ENCODE measurements at regions not wholly inside any gene's neighbourhood (a gene's known extent, or its start where the extent isn't known, plus 50 kb on each side); places are given as distances from the start of the nearest gene placed in this dataset.

GRCh38 chr1:29679828-29680558 is 443.7 kb downstream of the PTPRU start:
- Mint-ChIP-seq H3K4me1 (peaks cover 0 to 2% of the 10 kb centered on the region in 2 donors), H3K9me3 (no peaks in the 10 kb centered on the region), H3K4me3 (no peak overlapping the region), H3K36me3 (no peaks in the 10 kb centered on the region), H3K27me3 (peaks cover 0 to 23% of the 10 kb centered on the region in 2 donors), H3K27ac (no peak overlapping the region)
- no peak for DNase-seq
- ATAC-seq (replicated peaks) = no peak

- DNase-seq (no peak), ATAC-seq (replicated peaks) (no peak)
- Mint-ChIP-seq H3K9me3 (no peaks in the 10 kb centered on the region), H3K27ac (no peak overlapping the region), H3K4me1 (peaks cover 0 to 2% of the 10 kb centered on the region in 2 donors), H3K4me3 (no peak overlapping the region), H3K36me3 (no peaks in the 10 kb centered on the region), H3K27me3 (peaks cover 0 to 20% of the 10 kb centered on the region in 2 donors)
Observed at GRCh38 chr1:29679316-29679715, 443.0 kb downstream of the PTPRU start.

GRCh38 chr1:29677028-29678024 is 441.0 kb downstream of the PTPRU start:
- peaks cover 0 to 2% of the 10 kb centered on the region in 2 donors for H3K4me1 Mint-ChIP-seq
- ATAC-seq (replicated peaks) (no peak), DNase-seq (no peak)
- H3K27me3 Mint-ChIP-seq = peaks cover 0 to 20% of the 10 kb centered on the region in 2 donors
- no peak overlapping the region for H3K27ac Mint-ChIP-seq
- H3K4me3 Mint-ChIP-seq = no peak overlapping the region
- H3K36me3 Mint-ChIP-seq = no peaks in the 10 kb centered on the region
- H3K9me3 Mint-ChIP-seq = no peaks in the 10 kb centered on the region

GRCh38 chr1:29676496-29676895 is 440.2 kb downstream of the PTPRU start:
- ATAC-seq (replicated peaks) = no peak
- Mint-ChIP-seq H3K4me1 (peaks cover 0 to 2% of the 10 kb centered on the region in 2 donors), H3K27me3 (peaks cover 0 to 18% of the 10 kb centered on the region in 2 donors), H3K4me3 (no peak overlapping the region), H3K9me3 (no peaks in the 10 kb centered on the region), H3K27ac (no peak overlapping the region), H3K36me3 (no peaks in the 10 kb centered on the region)
- no peak for DNase-seq

GRCh38 chr1:29675481-29676263 is 439.4 kb downstream of the PTPRU start:
- no peak overlapping the region for H3K4me3 Mint-ChIP-seq
- H3K9me3 Mint-ChIP-seq = no peaks in the 10 kb centered on the region
- no peak overlapping the region for H3K27ac Mint-ChIP-seq
- no peaks in the 10 kb centered on the region for H3K36me3 Mint-ChIP-seq
- H3K27me3 Mint-ChIP-seq = peaks cover 0 to 10% of the 10 kb centered on the region in 2 donors
- ATAC-seq (replicated peaks) (no peak), DNase-seq (no peak)
- peaks cover 0 to 2% of the 10 kb centered on the region in 2 donors for H3K4me1 Mint-ChIP-seq

GRCh38 chr1:29674627-29675326 is 438.5 kb downstream of the PTPRU start:
- Mint-ChIP-seq H3K4me1 (peaks cover 0 to 2% of the 10 kb centered on the region in 2 donors), H3K36me3 (no peaks in the 10 kb centered on the region), H3K9me3 (no peaks in the 10 kb centered on the region), H3K27me3 (peaks cover 0 to 4% of the 10 kb centered on the region in 2 donors), H3K27ac (no peak overlapping the region), H3K4me3 (no peak overlapping the region)
- DNase-seq (no peak), ATAC-seq (replicated peaks) (no peak)

- ATAC-seq (replicated peaks) = no peak
- no peak overlapping the region for H3K4me3 Mint-ChIP-seq
- peaks cover 0 to 2% of the 10 kb centered on the region in 2 donors for H3K4me1 Mint-ChIP-seq
- H3K27ac Mint-ChIP-seq = no peak overlapping the region
- DNase-seq = no peak
- H3K36me3 Mint-ChIP-seq = no peaks in the 10 kb centered on the region
- no peaks in the 10 kb centered on the region for H3K9me3 Mint-ChIP-seq
- peaks cover 0 to 4% of the 10 kb centered on the region in 2 donors for H3K27me3 Mint-ChIP-seq
Observed at GRCh38 chr1:29673669-29674626, 437.6 kb downstream of the PTPRU start.

- peaks cover 0 to 4% of the 10 kb centered on the region in 2 donors for H3K27me3 Mint-ChIP-seq
- no peak overlapping the region for H3K27ac Mint-ChIP-seq
- H3K4me1 Mint-ChIP-seq = peaks cover 0 to 2% of the 10 kb centered on the region in 2 donors
- no peaks in the 10 kb centered on the region for H3K36me3 Mint-ChIP-seq
- ATAC-seq (replicated peaks) = no peak
- H3K9me3 Mint-ChIP-seq = no peaks in the 10 kb centered on the region
- H3K4me3 Mint-ChIP-seq = no peak overlapping the region
- no peak for DNase-seq
Observed at GRCh38 chr1:29673228-29673500, 436.8 kb downstream of the PTPRU start.

GRCh38 chr1:29672416-29673227 is 436.3 kb downstream of the PTPRU start:
- H3K4me3 Mint-ChIP-seq = no peak overlapping the region
- H3K9me3 Mint-ChIP-seq = no peaks in the 10 kb centered on the region
- ATAC-seq (replicated peaks) = no peak
- H3K36me3 Mint-ChIP-seq = no peaks in the 10 kb centered on the region
- H3K27ac Mint-ChIP-seq = no peak overlapping the region
- peaks cover 1 to 4% of the 10 kb centered on the region in 2 donors for H3K27me3 Mint-ChIP-seq
- peaks cover 0 to 2% of the 10 kb centered on the region in 2 donors for H3K4me1 Mint-ChIP-seq
- DNase-seq = no peak

- no peaks in the 10 kb centered on the region for H3K9me3 Mint-ChIP-seq
- peaks cover 3 to 7% of the 10 kb centered on the region in 2 donors for H3K27me3 Mint-ChIP-seq
- DNase-seq (no peak), ATAC-seq (replicated peaks) (no peak)
- H3K4me1 Mint-ChIP-seq = peaks cover 0 to 2% of the 10 kb centered on the region in 2 donors
- no peaks in the 10 kb centered on the region for H3K36me3 Mint-ChIP-seq
- H3K4me3 Mint-ChIP-seq = no peak overlapping the region
- no peak overlapping the region for H3K27ac Mint-ChIP-seq
Observed at GRCh38 chr1:29671446-29672356, 435.4 kb downstream of the PTPRU start.

- Mint-ChIP-seq H3K36me3 (no peaks in the 10 kb centered on the region), H3K27me3 (peaks cover 10 to 13% of the 10 kb centered on the region in 2 donors), H3K9me3 (no peaks in the 10 kb centered on the region), H3K4me1 (peaks cover 0 to 2% of the 10 kb centered on the region in 2 donors), H3K4me3 (no peak overlapping the region), H3K27ac (no peak overlapping the region)
- DNase-seq (no peak), ATAC-seq (replicated peaks) (no peak)
Observed at GRCh38 chr1:29670752-29671151, 434.4 kb downstream of the PTPRU start.
